ENCODE measurements at regions not wholly inside any gene's neighbourhood (a gene's known extent, or its start where the extent isn't known, plus 50 kb on each side); places are given as distances from the start of the nearest gene placed in this dataset.

GRCh38 chr9:88852794-88853193 lies 138.5 kb upstream of the S1PR3 start:
- TF ChIP-seq ZFX (IDR thresholded peaks at IDR 0.05; ENCODE audit: borderline replicate concordance) (no peak), CTCF (IDR thresholded peaks at IDR 0.05) (no peak)
- H3K27ac ChIP-seq: no peak overlapping the region

- TF ChIP-seq ZFX (IDR thresholded peaks at IDR 0.05; ENCODE audit: borderline replicate concordance): no peak
- TF ChIP-seq CTCF (IDR thresholded peaks at IDR 0.05): no peak
- no peak overlapping the region for H3K27ac ChIP-seq
Observed at GRCh38 chr9:88870627-88871026, 120.6 kb upstream of the S1PR3 start.

GRCh38 chr9:88871669-88872068 lies 119.6 kb upstream of the S1PR3 start:
- no peak for TF ChIP-seq ZFX (IDR thresholded peaks at IDR 0.05; ENCODE audit: borderline replicate concordance)
- no peak for TF ChIP-seq CTCF (IDR thresholded peaks at IDR 0.05)

GRCh38 chr9:88872192-88872946 lies 118.9 kb upstream of the S1PR3 start:
- H3K27ac ChIP-seq: no peak overlapping the region
- TF ChIP-seq ZFX (IDR thresholded peaks at IDR 0.05; ENCODE audit: borderline replicate concordance): no peak
- no peak for TF ChIP-seq CTCF (IDR thresholded peaks at IDR 0.05)

More at GRCh38 chr9:88871669-88872068, 119.6 kb upstream of the S1PR3 start:
- no peak overlapping the region for H3K27ac ChIP-seq

- no peak for TF ChIP-seq CTCF (IDR thresholded peaks at IDR 0.05)
- TF ChIP-seq ZFX (IDR thresholded peaks at IDR 0.05; ENCODE audit: borderline replicate concordance): no peak
- no peak overlapping the region for H3K27ac ChIP-seq
Observed at GRCh38 chr9:88873635-88874034, 117.6 kb upstream of the S1PR3 start.

- no peak overlapping the region for H3K27ac ChIP-seq
- TF ChIP-seq CTCF (IDR thresholded peaks at IDR 0.05) (no peak), ZFX (IDR thresholded peaks at IDR 0.05; ENCODE audit: borderline replicate concordance) (no peak)
Observed at GRCh38 chr9:88874391-88874790, 116.9 kb upstream of the S1PR3 start.

- no peak overlapping the region for H3K27ac ChIP-seq
- no peak for TF ChIP-seq CTCF (IDR thresholded peaks at IDR 0.05)
- TF ChIP-seq ZFX (IDR thresholded peaks at IDR 0.05; ENCODE audit: borderline replicate concordance): no peak
Observed at GRCh38 chr9:88875400-88876120, 115.7 kb upstream of the S1PR3 start.

All from 22Rv1 (cell line).